ENCODE measurements at regions not wholly inside any gene's neighbourhood (a gene's known extent, or its start where the extent isn't known, plus 50 kb on each side); places are given as distances from the start of the nearest gene placed in this dataset.

DNA sequence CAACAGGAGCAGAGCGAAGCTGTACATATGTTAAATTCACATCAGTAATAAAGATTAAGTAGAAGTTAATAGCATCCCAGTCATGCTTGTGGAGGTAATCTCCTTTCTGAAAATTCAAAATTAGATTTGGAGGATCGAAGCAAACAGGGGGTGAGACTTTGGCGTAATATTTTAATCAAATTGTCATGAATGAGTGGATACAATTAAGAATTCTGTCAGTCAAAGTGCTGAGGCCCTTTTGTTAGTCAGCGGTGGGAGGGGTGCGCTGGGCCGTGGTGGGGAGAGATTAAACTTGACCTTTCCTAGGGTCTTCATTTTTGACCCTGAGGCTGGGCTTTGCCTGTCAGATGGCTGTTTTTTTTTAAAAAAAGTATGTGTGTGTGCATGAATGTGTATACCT, 226.7 kb downstream of the VRK1 start:
- ChIA-PET CTCF (no interaction called here), POLR2A (no interaction called here)
- Histone ChIP-seq H3K27ac (ENCODE audit: extremely low read depth, low read depth, low read length) (no peak overlapping the region), H3K9me3 (ENCODE audit: control insufficient read depth, insufficient read depth, low read depth, low read length) (no peaks in the 10 kb centered on the region), H3K4me1 (ENCODE audit: control insufficient read depth, insufficient read depth, low read length) (no peaks in the 10 kb centered on the region), H3K36me3 (ENCODE audit: control insufficient read depth in 2 of 2, insufficient read depth in 1 of 2, low read length in 2 of 2) (no peaks in the 10 kb centered on the region), H3K4me3 (ENCODE audit: low read depth, low read length) (no peak overlapping the region)
- TF ChIP-seq HOXC10 (CRISPR knock-in tag; IDR thresholded peaks at IDR 0.05) (no peak), ZNF664 (tag by site-specific recombination; IDR thresholded peaks at IDR 0.05) (no peak), ZNF521 (tag by site-specific recombination; IDR thresholded peaks at IDR 0.05) (no peak)

DNA sequence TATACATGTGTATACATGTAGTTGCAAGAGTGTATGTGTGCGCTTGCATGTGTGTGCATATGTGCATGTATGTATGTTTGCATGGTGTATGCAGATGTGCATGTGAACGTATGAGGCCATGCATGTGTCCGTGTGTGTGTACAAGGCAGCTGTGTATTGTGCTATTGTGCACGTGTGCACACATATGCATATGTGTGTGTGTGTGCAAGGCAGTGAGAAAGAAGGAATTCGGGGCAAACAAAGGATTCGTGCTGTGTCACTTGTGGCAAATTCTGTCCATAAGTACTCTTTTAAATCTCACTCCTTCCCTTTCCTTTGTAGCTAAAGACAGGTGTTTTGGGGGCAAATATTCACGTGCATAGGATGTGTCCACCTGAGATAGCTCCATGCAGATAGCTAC, 227.1 kb downstream of the VRK1 start:
- H3K9me3 ChIP-seq (ENCODE audit: control insufficient read depth, insufficient read depth, low read depth, low read length): no peaks in the 10 kb centered on the region
- ChIA-PET POLR2A (no interaction called here), CTCF (no interaction called here)
- H3K4me1 ChIP-seq (ENCODE audit: control insufficient read depth, insufficient read depth, low read length): no peaks in the 10 kb centered on the region
- no peak overlapping the region for H3K4me3 ChIP-seq (ENCODE audit: low read depth, low read length)
- no peaks in the 10 kb centered on the region for H3K36me3 ChIP-seq (ENCODE audit: control insufficient read depth in 2 of 2, insufficient read depth in 1 of 2, low read length in 2 of 2)
- TF ChIP-seq, protein P1, sequence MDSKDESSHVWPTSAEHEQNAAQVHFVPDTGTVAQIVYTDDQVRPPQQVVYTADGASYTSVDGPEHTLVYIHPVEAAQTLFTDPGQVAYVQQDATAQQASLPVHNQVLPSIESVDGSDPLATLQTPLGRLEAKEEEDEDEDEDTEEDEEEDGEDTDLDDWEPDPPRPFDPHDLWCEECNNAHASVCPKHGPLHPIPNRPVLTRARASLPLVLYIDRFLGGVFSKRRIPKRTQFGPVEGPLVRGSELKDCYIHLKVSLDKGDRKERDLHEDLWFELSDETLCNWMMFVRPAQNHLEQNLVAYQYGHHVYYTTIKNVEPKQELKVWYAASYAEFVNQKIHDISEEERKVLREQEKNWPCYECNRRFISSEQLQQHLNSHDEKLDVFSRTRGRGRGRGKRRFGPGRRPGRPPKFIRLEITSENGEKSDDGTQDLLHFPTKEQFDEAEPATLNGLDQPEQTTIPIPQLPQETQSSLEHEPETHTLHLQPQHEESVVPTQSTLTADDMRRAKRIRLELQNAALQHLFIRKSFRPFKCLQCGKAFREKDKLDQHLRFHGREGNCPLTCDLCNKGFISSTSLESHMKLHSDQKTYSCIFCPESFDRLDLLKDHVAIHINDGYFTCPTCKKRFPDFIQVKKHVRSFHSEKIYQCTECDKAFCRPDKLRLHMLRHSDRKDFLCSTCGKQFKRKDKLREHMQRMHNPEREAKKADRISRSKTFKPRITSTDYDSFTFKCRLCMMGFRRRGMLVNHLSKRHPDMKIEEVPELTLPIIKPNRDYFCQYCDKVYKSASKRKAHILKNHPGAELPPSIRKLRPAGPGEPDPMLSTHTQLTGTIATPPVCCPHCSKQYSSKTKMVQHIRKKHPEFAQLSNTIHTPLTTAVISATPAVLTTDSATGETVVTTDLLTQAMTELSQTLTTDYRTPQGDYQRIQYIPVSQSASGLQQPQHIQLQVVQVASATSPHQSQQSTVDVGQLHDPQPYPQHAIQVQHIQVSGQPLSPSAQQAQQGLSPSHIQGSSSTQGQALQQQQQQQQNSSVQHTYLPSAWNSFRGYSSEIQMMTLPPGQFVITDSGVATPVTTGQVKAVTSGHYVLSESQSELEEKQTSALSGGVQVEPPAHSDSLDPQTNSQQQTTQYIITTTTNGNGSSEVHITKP (tag by site-specific recombination; IDR thresholded peaks at IDR 0.05): no peak
- no peak for TF ChIP-seq ZNF175 (tag by site-specific recombination; IDR thresholded peaks at IDR 0.05)
- TF ChIP-seq ZNF174 (tag by site-specific recombination; IDR thresholded peaks at IDR 0.05): no peak
- no peak for TF ChIP-seq HOXA7 (CRISPR knock-in tag; IDR thresholded peaks at IDR 0.05; ENCODE audit: borderline replicate concordance)
- TF ChIP-seq EGR2 (tag by site-specific recombination; IDR thresholded peaks at IDR 0.05; ENCODE audit: low read depth): no peak
- no peak for TF ChIP-seq ZNF23 (tag by site-specific recombination; IDR thresholded peaks at IDR 0.05; ENCODE audit: borderline replicate concordance)
- TF ChIP-seq, protein P2, sequence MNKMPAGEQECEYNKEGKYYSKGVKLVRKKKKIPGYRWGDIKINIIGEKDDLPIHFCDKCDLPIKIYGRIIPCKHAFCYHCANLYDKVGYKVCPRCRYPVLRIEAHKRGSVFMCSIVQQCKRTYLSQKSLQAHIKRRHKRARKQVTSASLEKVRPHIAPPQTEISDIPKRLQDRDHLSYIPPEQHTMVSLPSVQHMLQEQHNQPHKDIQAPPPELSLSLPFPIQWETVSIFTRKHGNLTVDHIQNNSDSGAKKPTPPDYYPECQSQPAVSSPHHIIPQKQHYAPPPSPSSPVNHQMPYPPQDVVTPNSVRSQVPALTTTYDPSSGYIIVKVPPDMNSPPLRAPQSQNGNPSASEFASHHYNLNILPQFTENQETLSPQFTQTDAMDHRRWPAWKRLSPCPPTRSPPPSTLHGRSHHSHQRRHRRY (tag by site-specific recombination; IDR thresholded peaks at IDR 0.05): no peak
- TF ChIP-seq, protein P3, sequence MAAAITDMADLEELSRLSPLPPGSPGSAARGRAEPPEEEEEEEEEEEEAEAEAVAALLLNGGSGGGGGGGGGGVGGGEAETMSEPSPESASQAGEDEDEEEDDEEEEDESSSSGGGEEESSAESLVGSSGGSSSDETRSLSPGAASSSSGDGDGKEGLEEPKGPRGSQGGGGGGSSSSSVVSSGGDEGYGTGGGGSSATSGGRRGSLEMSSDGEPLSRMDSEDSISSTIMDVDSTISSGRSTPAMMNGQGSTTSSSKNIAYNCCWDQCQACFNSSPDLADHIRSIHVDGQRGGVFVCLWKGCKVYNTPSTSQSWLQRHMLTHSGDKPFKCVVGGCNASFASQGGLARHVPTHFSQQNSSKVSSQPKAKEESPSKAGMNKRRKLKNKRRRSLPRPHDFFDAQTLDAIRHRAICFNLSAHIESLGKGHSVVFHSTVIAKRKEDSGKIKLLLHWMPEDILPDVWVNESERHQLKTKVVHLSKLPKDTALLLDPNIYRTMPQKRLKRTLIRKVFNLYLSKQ (tag by site-specific recombination; IDR thresholded peaks at IDR 0.05; ENCODE audit: borderline replicate concordance): no peak
- TF ChIP-seq ZNF785 (tag by site-specific recombination; IDR thresholded peaks at IDR 0.05): no peak
- no peak for TF ChIP-seq ZNF501 (tag by site-specific recombination; IDR thresholded peaks at IDR 0.05)
- H3K27ac ChIP-seq (ENCODE audit: extremely low read depth, low read depth, low read length): no peak overlapping the region

DNA sequence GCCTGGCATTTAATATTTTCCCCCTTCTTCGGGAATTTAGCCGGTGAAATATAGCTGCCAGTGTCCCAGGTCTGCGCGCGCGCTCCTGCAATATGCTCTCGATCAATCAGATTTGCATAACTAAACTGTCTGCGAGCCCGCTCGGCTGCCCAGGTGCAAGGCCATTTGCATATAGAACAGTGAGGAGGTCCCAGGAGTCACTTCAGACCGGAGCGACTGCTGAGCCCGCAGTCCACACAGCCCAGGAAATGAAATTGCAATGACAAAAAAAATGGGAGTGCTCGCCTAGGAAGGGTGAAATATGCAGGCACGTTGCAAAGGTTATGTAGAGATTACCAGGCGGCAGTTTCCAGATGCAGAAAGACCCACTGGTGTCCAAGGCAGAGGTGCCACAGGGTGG, 228.5 kb downstream of the VRK1 start:
- H3K4me3 ChIP-seq (ENCODE audit: low read depth, low read length): no peak overlapping the region
- ChIA-PET CTCF (no interaction called here), POLR2A (no interaction called here)
- H3K36me3 ChIP-seq (ENCODE audit: control insufficient read depth in 2 of 2, insufficient read depth in 1 of 2, low read length in 2 of 2): no peaks in the 10 kb centered on the region
- H3K9me3 ChIP-seq (ENCODE audit: control insufficient read depth, insufficient read depth, low read depth, low read length): no peaks in the 10 kb centered on the region
- TF ChIP-seq, protein P4, sequence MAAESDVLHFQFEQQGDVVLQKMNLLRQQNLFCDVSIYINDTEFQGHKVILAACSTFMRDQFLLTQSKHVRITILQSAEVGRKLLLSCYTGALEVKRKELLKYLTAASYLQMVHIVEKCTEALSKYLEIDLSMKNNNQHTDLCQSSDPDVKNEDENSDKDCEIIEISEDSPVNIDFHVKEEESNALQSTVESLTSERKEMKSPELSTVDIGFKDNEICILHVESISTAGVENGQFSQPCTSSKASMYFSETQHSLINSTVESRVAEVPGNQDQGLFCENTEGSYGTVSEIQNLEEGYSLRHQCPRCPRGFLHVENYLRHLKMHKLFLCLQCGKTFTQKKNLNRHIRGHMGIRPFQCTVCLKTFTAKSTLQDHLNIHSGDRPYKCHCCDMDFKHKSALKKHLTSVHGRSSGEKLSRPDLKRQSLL (tag by site-specific recombination; IDR thresholded peaks at IDR 0.05): no peak
- TF ChIP-seq ZNF707 (tag by site-specific recombination; IDR thresholded peaks at IDR 0.05) (no peak), ZNF366 (tag by site-specific recombination; conservative IDR thresholded peaks at IDR 0.05) (no peak), ZNF555 (tag by site-specific recombination; conservative IDR thresholded peaks at IDR 0.05) (no peak), ZNF114 (tag by site-specific recombination; IDR thresholded peaks at IDR 0.05) (no peak), SP2 (tag by site-specific recombination; IDR thresholded peaks at IDR 0.05) (no peak), ZNF629 (tag by site-specific recombination; IDR thresholded peaks at IDR 0.05) (no peak), ZNF521 (tag by site-specific recombination; IDR thresholded peaks at IDR 0.05) (no peak), ZNF16 (tag by site-specific recombination; IDR thresholded peaks at IDR 0.05; ENCODE audit: low read depth) (no peak)
- no peak overlapping the region for H3K27ac ChIP-seq (ENCODE audit: extremely low read depth, low read depth, low read length)
- H3K4me1 ChIP-seq (ENCODE audit: control insufficient read depth, insufficient read depth, low read length): no peaks in the 10 kb centered on the region
